Hindlimb muscle (tissue), 1 donor: ENCODE measurements at regions not wholly inside any gene's neighbourhood (a gene's known extent, or its start where the extent isn't known, plus 50 kb on each side); places are given as distances from the start of the nearest gene placed in this dataset.
A peak's percentile ranks its signal among the peaks of the same experiment; 100 is the strongest.
"Not testable (repeated sequence)": the region's sequence is repeated elsewhere in the genome, so short reads cannot be mapped to it uniquely, and the experiment has no call there.

Experiments
- DNase-seq: peaks from one replicate; pipeline ENCODE4 v3.0.0-alpha.2; 2013

- DNase-seq = no peak
These were observed 102.4 kb upstream of the PKN2 start for GRCh38 chr1:88581703-88582102.

- no peak for DNase-seq
These were observed 90.7 kb upstream of the PKN2 start for GRCh38 chr1:88593358-88593757.

- DNase-seq = no peak
These were observed 88.6 kb upstream of the PKN2 start for GRCh38 chr1:88595355-88596002.

GRCh38 chr1:88597973-88598372 is 86.1 kb upstream of the PKN2 start:
- not testable (repeated sequence) for DNase-seq

GRCh38 chr1:88608139-88608943 is 75.7 kb upstream of the PKN2 start:
- DNase-seq = peak; percentile 4

- no peak for DNase-seq
These were observed 75.0 kb upstream of the PKN2 start for GRCh38 chr1:88609051-88609450.

- no peak for DNase-seq
These were observed 73.4 kb upstream of the PKN2 start for GRCh38 chr1:88610687-88611086.

- no peak for DNase-seq
These were observed 71.8 kb upstream of the PKN2 start for GRCh38 chr1:88612292-88612691.

GRCh38 chr1:88612773-88613172 is 71.3 kb upstream of the PKN2 start:
- DNase-seq = no peak

- no peak for DNase-seq
These were observed 65.7 kb upstream of the PKN2 start for GRCh38 chr1:88618331-88618730.

- not testable (repeated sequence) for DNase-seq
These were observed 61.0 kb upstream of the PKN2 start for GRCh38 chr1:88623101-88623500.
